ENCODE measurements at regions not wholly inside any gene's neighbourhood (a gene's known extent, or its start where the extent isn't known, plus 50 kb on each side); places are given as distances from the start of the nearest gene placed in this dataset.

DNA sequence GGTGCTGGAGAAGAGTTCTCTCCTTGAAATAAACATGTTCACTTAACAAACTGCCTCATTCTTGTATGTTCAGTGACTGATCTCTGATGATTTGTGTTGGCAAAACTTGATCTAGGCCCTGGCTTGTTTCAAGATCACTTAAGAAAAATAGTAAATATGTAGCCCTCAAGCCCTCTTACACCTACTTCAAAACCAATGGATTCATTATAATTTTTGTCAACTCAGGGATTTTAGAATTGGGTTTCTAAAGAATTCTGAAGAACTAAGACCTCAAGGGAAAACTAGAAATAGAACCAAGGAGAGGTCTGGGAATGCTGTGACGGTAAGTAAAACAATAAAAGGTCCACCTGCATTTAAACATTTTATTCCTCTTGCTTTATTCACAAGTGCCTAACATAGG, 1731.6 kb upstream of the CELF4 start:
- H3K36me3 ChIP-seq = no peaks in the 10 kb centered on the region
- WGBS, 2 donors = 85 to 89% methylated on average over 1 of the region's 1 CpG

DNA sequence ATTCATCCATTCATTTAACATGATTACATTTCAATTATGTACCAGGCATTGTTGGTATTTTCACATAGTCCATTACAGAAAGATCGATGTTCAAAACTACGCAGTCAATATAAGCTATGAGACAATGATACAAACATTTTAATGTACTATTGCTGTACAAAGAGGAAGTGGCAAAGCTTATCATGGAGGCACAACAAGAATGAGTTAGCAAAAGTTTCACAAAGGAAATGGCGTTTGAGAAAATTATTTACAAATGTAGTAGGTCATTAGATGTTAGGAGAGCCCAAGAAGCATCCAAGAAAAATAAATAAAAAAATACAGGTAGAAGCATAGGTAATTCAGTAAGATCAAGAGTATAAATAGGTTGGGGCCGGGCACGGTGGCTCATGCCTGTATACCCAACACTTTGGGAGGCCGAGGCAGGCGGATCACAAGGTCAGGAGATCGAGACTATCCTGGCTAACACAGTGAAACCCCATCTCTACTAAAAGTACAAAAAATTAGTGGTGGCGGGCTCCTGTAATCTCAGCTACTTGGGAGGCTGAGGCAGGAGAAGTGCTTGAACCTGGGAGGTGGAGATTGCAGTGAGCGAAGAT, 1730.8 kb upstream of the CELF4 start:
- Histone ChIP-seq H3K9me3 (no peaks in the 10 kb centered on the region), H3K4me3 (no peak overlapping the region), H3K27ac (no peak overlapping the region), H3K36me3 (no peaks in the 10 kb centered on the region), H3K4me1 (no peaks in the 10 kb centered on the region), H3K27me3 (no peaks in the 10 kb centered on the region)
- TF ChIP-seq POLR2A (IDR thresholded peaks at IDR 0.05) (no peak), EP300 (IDR thresholded peaks at IDR 0.05) (no peak), POLR2AphosphoS5 (IDR thresholded peaks at IDR 0.05) (no peak)
- TF ChIP-seq, protein P1, sequence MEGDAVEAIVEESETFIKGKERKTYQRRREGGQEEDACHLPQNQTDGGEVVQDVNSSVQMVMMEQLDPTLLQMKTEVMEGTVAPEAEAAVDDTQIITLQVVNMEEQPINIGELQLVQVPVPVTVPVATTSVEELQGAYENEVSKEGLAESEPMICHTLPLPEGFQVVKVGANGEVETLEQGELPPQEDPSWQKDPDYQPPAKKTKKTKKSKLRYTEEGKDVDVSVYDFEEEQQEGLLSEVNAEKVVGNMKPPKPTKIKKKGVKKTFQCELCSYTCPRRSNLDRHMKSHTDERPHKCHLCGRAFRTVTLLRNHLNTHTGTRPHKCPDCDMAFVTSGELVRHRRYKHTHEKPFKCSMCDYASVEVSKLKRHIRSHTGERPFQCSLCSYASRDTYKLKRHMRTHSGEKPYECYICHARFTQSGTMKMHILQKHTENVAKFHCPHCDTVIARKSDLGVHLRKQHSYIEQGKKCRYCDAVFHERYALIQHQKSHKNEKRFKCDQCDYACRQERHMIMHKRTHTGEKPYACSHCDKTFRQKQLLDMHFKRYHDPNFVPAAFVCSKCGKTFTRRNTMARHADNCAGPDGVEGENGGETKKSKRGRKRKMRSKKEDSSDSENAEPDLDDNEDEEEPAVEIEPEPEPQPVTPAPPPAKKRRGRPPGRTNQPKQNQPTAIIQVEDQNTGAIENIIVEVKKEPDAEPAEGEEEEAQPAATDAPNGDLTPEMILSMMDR (IDR thresholded peaks at IDR 0.05) = no peak
- intact Hi-C loops (cut with DNase I) = no loop called here
- 87 to 95% methylated on average over 10 of the region's 10 CpGs for whole genome bisulfite sequencing, 2 donors
- DNase-seq = no peak

More for the DNA sequence above, 1731.6 kb upstream of the CELF4 start:
- TF ChIP-seq, protein P1 (IDR thresholded peaks at IDR 0.05) = no peak
- TF ChIP-seq POLR2AphosphoS5 (IDR thresholded peaks at IDR 0.05) (no peak), POLR2A (IDR thresholded peaks at IDR 0.05) (no peak), EP300 (IDR thresholded peaks at IDR 0.05) (no peak)
- H3K27me3 ChIP-seq = no peaks in the 10 kb centered on the region
- no peaks in the 10 kb centered on the region for H3K9me3 ChIP-seq
- no peak overlapping the region for H3K27ac ChIP-seq
- intact Hi-C loops (cut with DNase I) = no loop called here
- no peak overlapping the region for H3K4me3 ChIP-seq
- no peak for DNase-seq
- no peaks in the 10 kb centered on the region for H3K4me1 ChIP-seq

DNA sequence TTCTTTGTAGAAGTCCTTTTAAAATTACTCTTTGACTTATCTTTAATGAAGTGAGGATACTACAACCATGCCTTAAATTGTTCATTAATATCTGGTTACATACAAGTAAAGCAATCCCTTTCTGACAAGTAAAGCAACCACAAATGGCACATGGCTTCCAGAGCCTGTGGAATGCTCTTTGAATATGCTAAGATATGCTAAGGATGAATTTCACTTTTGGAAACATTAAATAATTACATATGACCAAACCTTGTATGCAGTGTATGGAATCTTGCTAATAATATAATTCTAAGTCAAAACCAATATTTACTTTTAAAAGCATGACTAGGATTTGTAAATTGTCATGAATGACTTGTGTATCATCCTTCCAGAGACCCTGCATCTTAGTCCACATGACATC, 1711.2 kb upstream of the CELF4 start:
- intact Hi-C loops (cut with DNase I) = no loop called here
- TF ChIP-seq POLR2A (IDR thresholded peaks at IDR 0.05) = no peak
- TF ChIP-seq EP300 (IDR thresholded peaks at IDR 0.05) = no peak
- TF ChIP-seq, protein P1 (IDR thresholded peaks at IDR 0.05) = no peak
- TF ChIP-seq POLR2AphosphoS5 (IDR thresholded peaks at IDR 0.05) = no peak
- Histone ChIP-seq H3K4me1 (no peaks in the 10 kb centered on the region), H3K36me3 (no peaks in the 10 kb centered on the region), H3K4me3 (no peak overlapping the region), H3K9me3 (no peaks in the 10 kb centered on the region), H3K27ac (no peak overlapping the region), H3K27me3 (no peaks in the 10 kb centered on the region)
- DNase-seq = no peak

DNA sequence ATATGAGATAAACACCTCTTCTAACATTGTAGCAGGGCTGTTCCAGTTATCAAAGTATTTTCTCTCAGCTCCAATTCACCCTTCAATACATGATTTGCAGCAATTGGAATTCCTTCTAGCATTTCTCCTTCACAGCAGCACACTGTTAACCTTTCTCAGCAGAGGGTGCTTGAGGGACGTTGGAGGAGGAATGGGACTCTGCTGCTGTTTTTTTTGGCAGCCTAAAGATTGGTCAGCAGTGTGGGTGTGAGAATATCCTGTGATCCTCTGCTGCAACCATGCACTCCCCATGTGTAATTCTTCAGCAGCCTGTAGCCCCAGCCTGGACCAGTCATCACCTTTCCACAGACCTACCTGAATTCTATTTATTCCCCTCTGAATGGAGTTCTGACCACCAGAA, 1708.9 kb upstream of the CELF4 start:
- no peak for DNase-seq
- WGBS, 2 donors = 49 to 66% methylated on average over 1 of the region's 1 CpG
- Histone ChIP-seq H3K36me3 (no peaks in the 10 kb centered on the region), H3K4me1 (no peaks in the 10 kb centered on the region), H3K9me3 (no peaks in the 10 kb centered on the region), H3K27me3 (no peaks in the 10 kb centered on the region), H3K27ac (no peak overlapping the region), H3K4me3 (no peak overlapping the region)
- intact Hi-C loops (cut with DNase I) = no loop called here
- TF ChIP-seq EP300 (IDR thresholded peaks at IDR 0.05) (no peak), POLR2A (IDR thresholded peaks at IDR 0.05) (no peak), POLR2AphosphoS5 (IDR thresholded peaks at IDR 0.05) (no peak)
- TF ChIP-seq, protein P1 (IDR thresholded peaks at IDR 0.05) = no peak

DNA sequence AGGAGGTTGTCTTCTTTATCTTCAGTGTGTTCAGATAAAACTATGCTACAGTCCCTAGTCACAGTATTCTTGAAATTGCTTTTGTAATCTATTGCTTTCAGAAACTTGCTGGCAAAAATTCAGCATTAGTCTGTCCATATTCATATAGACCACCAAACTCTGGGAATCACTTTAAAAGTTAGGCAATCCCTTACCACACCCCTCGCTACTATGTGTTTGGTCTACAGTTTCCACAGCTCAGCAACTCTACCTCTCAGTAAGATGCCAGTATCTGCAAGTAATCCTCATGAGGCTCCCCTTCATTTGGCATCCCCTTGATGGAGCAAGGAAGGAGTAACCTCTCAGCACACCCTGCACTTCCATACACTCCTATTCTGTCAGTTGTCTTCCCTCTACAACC, 1706.6 kb upstream of the CELF4 start:
- 36 to 92% methylated on average over 1 of the region's 1 CpG for WGBS, 2 donors
- Histone ChIP-seq H3K4me1 (no peaks in the 10 kb centered on the region), H3K36me3 (no peaks in the 10 kb centered on the region), H3K4me3 (no peak overlapping the region), H3K27ac (no peak overlapping the region), H3K9me3 (no peaks in the 10 kb centered on the region), H3K27me3 (no peaks in the 10 kb centered on the region)
- no peak for DNase-seq
- intact Hi-C loops (cut with DNase I) = no loop called here
- TF ChIP-seq, protein P1 (IDR thresholded peaks at IDR 0.05) = no peak
- TF ChIP-seq POLR2A (IDR thresholded peaks at IDR 0.05) (no peak), POLR2AphosphoS5 (IDR thresholded peaks at IDR 0.05) (no peak), EP300 (IDR thresholded peaks at IDR 0.05) (no peak)

Measured in sigmoid colon (tissue), 6 donors.